OCI-LY1 (cell line): ENCODE measurements at regions not wholly inside any gene's neighbourhood (a gene's known extent, or its start where the extent isn't known, plus 50 kb on each side); places are given as distances from the start of the nearest gene placed in this dataset.

Experiments used
- H2AFZ ChIP-seq: fragments of 200-600 bp; sonication (generic), shearing (Covaris generic); 2 replicates; pipeline ENCODE4 v1.6.0; 2014; ENCODE audit warnings: antibody characterized with exemption, mild to moderate bottlenecking, low read length
- H3F3A ChIP-seq: fragments of 200-600 bp; sonication (generic), shearing (Covaris generic); 2 replicates; pipeline ENCODE4 v1.6.0; 2014; ENCODE audit warnings: mild to moderate bottlenecking, antibody characterized with exemption, low read length, moderate library complexity; ENCODE audit not compliant: insufficient read depth
- H3K27ac ChIP-seq: fragments of 200-600 bp; sonication (generic); 2 replicates; pipeline ENCODE4 v1.5.1; 2014; ENCODE audit warnings: low read length, mixed run types, mild to moderate bottlenecking, low read depth; ENCODE audit not compliant: poor library complexity, severe bottlenecking
- H3K27me3 ChIP-seq: fragments of 200-600 bp; sonication (generic); 2 replicates; pipeline ENCODE4 v1.6.0; 2014; ENCODE audit warnings: antibody characterized with exemption, mild to moderate bottlenecking, low read length, moderate library complexity; ENCODE audit not compliant: insufficient read depth
- H3K36me3 ChIP-seq: fragments of 200-600 bp; sonication (generic); 2 replicates; pipeline ENCODE4 v1.6.1; 2014; ENCODE audit warnings: mild to moderate bottlenecking, antibody characterized with exemption, low read length, moderate library complexity, mixed read lengths; ENCODE audit not compliant: insufficient read depth
- H3K4me1 ChIP-seq: fragments of 200-600 bp; sonication (generic); 2 replicates; pipeline ENCODE4 v1.5.1; 2014; ENCODE audit warnings: mild to moderate bottlenecking, low read length, moderate library complexity; ENCODE audit not compliant: insufficient read depth, severe bottlenecking
- H3K4me2 ChIP-seq: fragments of 200-600 bp; sonication (generic), shearing (Covaris generic); 2 replicates; pipeline ENCODE4 v1.6.1; 2014; ENCODE audit warnings: low read length
- H3K4me3 ChIP-seq: fragments of 200-600 bp; sonication (generic); 2 replicates; pipeline ENCODE4 v1.5.1; 2014; ENCODE audit warnings: low read length, low read depth, mild to moderate bottlenecking, mixed read lengths; ENCODE audit not compliant: poor library complexity, severe bottlenecking
- H3K79me2 ChIP-seq: fragments of 200-600 bp; shearing (Covaris generic); 2 replicates; pipeline ENCODE4 v1.6.1; 2016; ENCODE audit warnings: mixed run types, low read length, mixed read lengths; ENCODE audit not compliant: insufficient read depth
- H3K9ac ChIP-seq: fragments of 200-600 bp; sonication (generic), shearing (Covaris generic); 2 replicates; pipeline ENCODE4 v1.6.1; 2014; ENCODE audit warnings: mild to moderate bottlenecking, low read length, mixed read lengths
- H3K9me2 ChIP-seq: fragments of 200-600 bp; sonication (generic), shearing (Covaris generic); 2 replicates; pipeline ENCODE4 v1.6.1; 2014; ENCODE audit warnings: low read depth, mild to moderate bottlenecking, low read length, mixed read lengths
- H3K9me3 ChIP-seq: fragments of 200-600 bp; shearing (Covaris generic); 2 replicates; pipeline ENCODE4 v1.6.1; 2014; ENCODE audit warnings: low read length, mixed read lengths
- H4K20me1 ChIP-seq: fragments of 200-600 bp; sonication (generic), shearing (Covaris generic); 2 replicates; pipeline ENCODE4 v1.6.0; 2016; ENCODE audit warnings: mild to moderate bottlenecking, low read length; ENCODE audit not compliant: insufficient read depth
- EZH2 ChIP-seq: fragments of 200-600 bp; sonication (generic), shearing (Covaris generic); IDR thresholded peaks from 2 replicates; pipeline ENCODE4 v1.8.0; 2017; ENCODE audit warnings: borderline replicate concordance, mixed run types, mild to moderate bottlenecking, antibody characterized with exemption, low read length, moderate library complexity, mixed read lengths
- TF ChIP-seq, protein P1 (sequence below): fragments of 200-600 bp; sonication (generic), shearing (Covaris generic); IDR thresholded peaks from 2 replicates; pipeline ENCODE4 v1.5.1; 2017; ENCODE audit warnings: mild to moderate bottlenecking, antibody characterized with exemption, low read length, moderate library complexity, mixed read lengths

- no peaks in the 10 kb centered on the region for H3K79me2 ChIP-seq
- no peaks in the 10 kb centered on the region for H3F3A ChIP-seq
- H3K4me1 ChIP-seq, result no peaks in the 10 kb centered on the region
- TF ChIP-seq, protein P1, sequence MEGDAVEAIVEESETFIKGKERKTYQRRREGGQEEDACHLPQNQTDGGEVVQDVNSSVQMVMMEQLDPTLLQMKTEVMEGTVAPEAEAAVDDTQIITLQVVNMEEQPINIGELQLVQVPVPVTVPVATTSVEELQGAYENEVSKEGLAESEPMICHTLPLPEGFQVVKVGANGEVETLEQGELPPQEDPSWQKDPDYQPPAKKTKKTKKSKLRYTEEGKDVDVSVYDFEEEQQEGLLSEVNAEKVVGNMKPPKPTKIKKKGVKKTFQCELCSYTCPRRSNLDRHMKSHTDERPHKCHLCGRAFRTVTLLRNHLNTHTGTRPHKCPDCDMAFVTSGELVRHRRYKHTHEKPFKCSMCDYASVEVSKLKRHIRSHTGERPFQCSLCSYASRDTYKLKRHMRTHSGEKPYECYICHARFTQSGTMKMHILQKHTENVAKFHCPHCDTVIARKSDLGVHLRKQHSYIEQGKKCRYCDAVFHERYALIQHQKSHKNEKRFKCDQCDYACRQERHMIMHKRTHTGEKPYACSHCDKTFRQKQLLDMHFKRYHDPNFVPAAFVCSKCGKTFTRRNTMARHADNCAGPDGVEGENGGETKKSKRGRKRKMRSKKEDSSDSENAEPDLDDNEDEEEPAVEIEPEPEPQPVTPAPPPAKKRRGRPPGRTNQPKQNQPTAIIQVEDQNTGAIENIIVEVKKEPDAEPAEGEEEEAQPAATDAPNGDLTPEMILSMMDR, result no peak
- TF ChIP-seq EZH2, result no peak
- no peak overlapping the region for H3K4me3 ChIP-seq
- no peak overlapping the region for H3K9ac ChIP-seq
- H2AFZ ChIP-seq, result no peak overlapping the region
- H3K27me3 ChIP-seq, result no peaks in the 10 kb centered on the region; the same call in 1 of the 2 replicates
- H4K20me1 ChIP-seq, result no peaks in the 10 kb centered on the region
- H3K4me2 ChIP-seq, result no peak overlapping the region
- no peaks in the 10 kb centered on the region for H3K9me3 ChIP-seq
- no peak overlapping the region for H3K27ac ChIP-seq
- no peaks in the 10 kb centered on the region for H3K9me2 ChIP-seq
- H3K36me3 ChIP-seq, result no peaks in the 10 kb centered on the region
Observed at GRCh38 chr3:194875581-194876402, 190.1 kb downstream of the FAM43A start.

DNA sequence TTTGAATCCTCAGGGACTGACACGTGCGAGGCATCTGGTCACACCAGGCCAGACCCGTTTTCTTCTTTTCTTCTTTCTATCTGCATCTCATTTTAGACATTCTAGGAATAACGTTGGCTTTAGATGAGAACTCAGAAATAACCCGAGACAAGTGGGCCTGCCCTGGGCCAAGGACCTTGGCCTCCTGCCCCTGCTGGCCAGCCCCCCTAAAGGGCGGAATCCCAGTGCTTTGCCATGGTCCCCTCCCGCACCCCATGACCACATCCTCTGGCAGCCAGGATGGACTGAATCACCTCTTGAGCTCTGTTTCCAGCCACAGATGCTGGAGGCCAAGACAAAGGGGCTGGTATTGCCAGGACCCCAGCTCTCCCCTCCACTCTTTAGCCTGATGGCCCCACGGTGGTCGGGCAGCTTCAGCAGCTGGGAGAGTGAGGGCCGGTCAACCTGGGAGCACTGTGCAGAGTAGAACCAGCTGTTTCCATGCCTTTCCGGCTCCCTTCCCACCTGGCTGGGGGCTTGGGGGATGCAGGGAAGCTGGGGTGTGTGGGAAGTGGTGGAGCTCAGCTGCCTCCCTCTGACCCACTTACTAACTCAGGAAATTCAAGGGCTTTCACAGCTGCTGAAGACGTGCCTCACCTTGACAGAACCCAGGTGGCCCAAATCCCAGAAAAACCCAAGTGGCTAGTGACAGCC is 190.9 kb downstream of the FAM43A start:
- TF ChIP-seq, protein P1, result no peak
- no peak for TF ChIP-seq EZH2
- no peaks in the 10 kb centered on the region for H3K36me3 ChIP-seq
- no peak overlapping the region for H3K4me2 ChIP-seq
- H3K79me2 ChIP-seq, result no peaks in the 10 kb centered on the region
- H4K20me1 ChIP-seq, result no peaks in the 10 kb centered on the region
- no peaks in the 10 kb centered on the region for H3F3A ChIP-seq
- H3K4me3 ChIP-seq, result no peak overlapping the region
- H2AFZ ChIP-seq, result no peak overlapping the region
- H3K9me2 ChIP-seq, result no peaks in the 10 kb centered on the region
- H3K27me3 ChIP-seq, result peaks cover 3% of the 10 kb centered on the region; the same call in 1 of the 2 replicates
- no peak overlapping the region for H3K27ac ChIP-seq
- H3K9ac ChIP-seq, result no peak overlapping the region
- H3K9me3 ChIP-seq, result no peaks in the 10 kb centered on the region
- H3K4me1 ChIP-seq, result no peaks in the 10 kb centered on the region

- no peaks in the 10 kb centered on the region for H3F3A ChIP-seq
- TF ChIP-seq, protein P1, result no peak
- no peak for TF ChIP-seq EZH2
- H3K27me3 ChIP-seq, result peaks cover 3% of the 10 kb centered on the region; the same call in 1 of the 2 replicates
- no peaks in the 10 kb centered on the region for H3K9me2 ChIP-seq
- H3K27ac ChIP-seq, result no peak overlapping the region
- no peaks in the 10 kb centered on the region for H3K79me2 ChIP-seq
- H4K20me1 ChIP-seq, result no peaks in the 10 kb centered on the region
- H3K36me3 ChIP-seq, result no peaks in the 10 kb centered on the region
- no peak overlapping the region for H3K4me2 ChIP-seq
- H2AFZ ChIP-seq, result no peak overlapping the region
- H3K9me3 ChIP-seq, result no peaks in the 10 kb centered on the region
- H3K4me3 ChIP-seq, result no peak overlapping the region
- no peak overlapping the region for H3K9ac ChIP-seq
- no peaks in the 10 kb centered on the region for H3K4me1 ChIP-seq
Observed at GRCh38 chr3:194877291-194878119, 191.8 kb downstream of the FAM43A start.
